Hepatocyte (in vitro differentiated cells): ENCODE measurements at regions not wholly inside any gene's neighbourhood (a gene's known extent, or its start where the extent isn't known, plus 50 kb on each side); places are given as distances from the start of the nearest gene placed in this dataset.

Experiments used
- DNase-seq: peaks from one replicate; pipeline ENCODE4 v3.0.0-alpha.2; 2016; ENCODE audit warnings: low spot score
- H2AFZ ChIP-seq: fragments of 200-600 bp; sonication (generic); 2 replicates; pipeline ENCODE4 v1.6.0; 2016; ENCODE audit warnings: antibody characterized with exemption, mild to moderate bottlenecking
- H3K27ac ChIP-seq: fragments of 200-600 bp; sonication (generic); 2 replicates; pipeline ENCODE4 v1.5.1; 2016; ENCODE audit warnings: mild to moderate bottlenecking
- H3K27me3 ChIP-seq: fragments of 200-600 bp; sonication (generic); 2 replicates; pipeline ENCODE4 v1.6.1; 2016
- H3K36me3 ChIP-seq: fragments of 200-600 bp; sonication (generic); replicated peaks from 2 replicates; pipeline ENCODE4 v1.5.1; 2016; ENCODE audit warnings: low read depth; ENCODE audit not compliant: insufficient read depth
- H3K4me1 ChIP-seq: fragments of 200-600 bp; sonication (generic); 2 replicates; pipeline ENCODE4 v1.5.1; 2016; ENCODE audit warnings: mild to moderate bottlenecking, moderate library complexity; ENCODE audit not compliant: insufficient read depth
- H3K4me2 ChIP-seq: fragments of 200-600 bp; sonication (generic); 2 replicates; pipeline ENCODE4 v1.6.0; 2016
- H3K4me3 ChIP-seq: fragments of 200-600 bp; sonication (generic); 2 replicates; pipeline ENCODE4 v1.5.1; 2016; ENCODE audit warnings: mild to moderate bottlenecking
- H3K79me2 ChIP-seq: fragments of 200-600 bp; sonication (generic); 2 replicates; pipeline ENCODE4 v1.6.0; 2017; ENCODE audit warnings: mild to moderate bottlenecking
- H3K9me2 ChIP-seq: fragments of 200-600 bp; sonication (generic); replicated peaks from 2 replicates; pipeline ENCODE4 v1.6.0; 2017; ENCODE audit warnings: mild to moderate bottlenecking; ENCODE audit not compliant: insufficient read depth
- H3K9me3 ChIP-seq: fragments of 200-600 bp; sonication (generic); 2 replicates; pipeline ENCODE4 v1.5.1; 2016; ENCODE audit warnings: low read depth, mild to moderate bottlenecking
- H4K20me1 ChIP-seq: fragments of 200-600 bp; sonication (generic); 2 replicates; pipeline ENCODE4 v1.6.0; 2016; ENCODE audit warnings: mild to moderate bottlenecking; ENCODE audit not compliant: insufficient read depth, poor library complexity, severe bottlenecking
- EZH2 ChIP-seq: fragments of 200-600 bp; sonication (generic); IDR thresholded peaks from 2 replicates; pipeline ENCODE4 v1.6.1; 2016; ENCODE audit warnings: antibody characterized with exemption, mild to moderate bottlenecking, borderline replicate concordance
- EZH2phosphoT487 ChIP-seq: fragments of 200-600 bp; sonication (generic); IDR thresholded peaks from one replicate; pipeline ENCODE4 v1.6.1; 2018; ENCODE audit warnings: antibody characterized with exemption, mild to moderate bottlenecking, low read depth, moderate library complexity; ENCODE audit not compliant: unreplicated experiment, severe bottlenecking
- WGBS: methylation state at CpG from one replicate; pipeline ENCODE4 v1.1.6; 2016; ENCODE audit warnings: low lambda C conversion rate; ENCODE audit errors: missing lambda C conversion rate; 5-methylcytosine and 5-hydroxymethylcytosine counted together
- TF ChIP-seq, protein P1 (sequence below): fragments of 200-600 bp; sonication (generic); IDR thresholded peaks from 2 replicates; pipeline ENCODE4 v1.5.1; 2016; ENCODE audit warnings: antibody characterized with exemption, mild to moderate bottlenecking; ENCODE audit not compliant: poor library complexity

GRCh38 chr13:111968336-111969010, 98.5 kb upstream of the SOX1 start:
- 86% methylated on average over 12 of the region's 12 CpGs for WGBS

DNA sequence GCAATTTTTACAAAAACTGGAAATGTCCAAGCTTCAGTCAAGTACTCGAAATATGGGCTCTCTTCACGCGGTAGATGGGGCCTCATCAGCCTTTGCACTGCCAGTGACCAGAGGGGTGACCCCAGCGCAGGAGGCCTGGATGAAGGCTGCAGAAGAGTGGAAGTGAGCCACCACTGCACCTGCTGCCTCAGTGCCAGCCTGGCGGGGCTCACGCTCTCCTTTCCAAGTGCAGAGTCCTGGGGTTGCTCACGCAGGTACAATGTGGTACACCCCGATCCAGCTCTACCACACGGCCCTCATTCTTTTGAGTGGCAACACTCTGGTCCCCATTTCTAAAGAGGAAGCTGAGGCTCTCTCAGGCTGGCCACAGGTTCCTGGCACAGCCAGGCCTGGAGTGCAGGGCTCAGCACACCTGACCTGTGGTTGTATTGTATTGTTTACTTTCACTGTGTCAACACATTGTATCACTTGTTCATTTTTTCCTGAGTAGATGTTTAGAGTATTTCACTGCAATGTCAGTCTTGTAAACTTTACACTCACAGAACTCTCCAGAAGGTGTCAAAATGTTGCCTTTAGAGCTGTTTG, 97.3 kb upstream of the SOX1 start:
- no peak for TF ChIP-seq EZH2phosphoT487
- no peak for TF ChIP-seq EZH2
- TF ChIP-seq, protein P1, sequence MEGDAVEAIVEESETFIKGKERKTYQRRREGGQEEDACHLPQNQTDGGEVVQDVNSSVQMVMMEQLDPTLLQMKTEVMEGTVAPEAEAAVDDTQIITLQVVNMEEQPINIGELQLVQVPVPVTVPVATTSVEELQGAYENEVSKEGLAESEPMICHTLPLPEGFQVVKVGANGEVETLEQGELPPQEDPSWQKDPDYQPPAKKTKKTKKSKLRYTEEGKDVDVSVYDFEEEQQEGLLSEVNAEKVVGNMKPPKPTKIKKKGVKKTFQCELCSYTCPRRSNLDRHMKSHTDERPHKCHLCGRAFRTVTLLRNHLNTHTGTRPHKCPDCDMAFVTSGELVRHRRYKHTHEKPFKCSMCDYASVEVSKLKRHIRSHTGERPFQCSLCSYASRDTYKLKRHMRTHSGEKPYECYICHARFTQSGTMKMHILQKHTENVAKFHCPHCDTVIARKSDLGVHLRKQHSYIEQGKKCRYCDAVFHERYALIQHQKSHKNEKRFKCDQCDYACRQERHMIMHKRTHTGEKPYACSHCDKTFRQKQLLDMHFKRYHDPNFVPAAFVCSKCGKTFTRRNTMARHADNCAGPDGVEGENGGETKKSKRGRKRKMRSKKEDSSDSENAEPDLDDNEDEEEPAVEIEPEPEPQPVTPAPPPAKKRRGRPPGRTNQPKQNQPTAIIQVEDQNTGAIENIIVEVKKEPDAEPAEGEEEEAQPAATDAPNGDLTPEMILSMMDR = no peak
- Histone ChIP-seq H3K4me1 (no peaks in the 10 kb centered on the region), H3K9me3 (no peaks in the 10 kb centered on the region), H3K79me2 (no peaks in the 10 kb centered on the region), H4K20me1 (no peaks in the 10 kb centered on the region), H3K4me3 (no peak overlapping the region), H3K27me3 (peaks cover 27% of the 10 kb centered on the region), H3K36me3 (no peaks in the 10 kb centered on the region), H3K27ac (no peak overlapping the region), H3K9me2 (no peaks in the 10 kb centered on the region), H2AFZ (no peak overlapping the region), H3K4me2 (no peak overlapping the region)
- 87% methylated on average over 9 of the region's 9 CpGs for WGBS
- DNase-seq = no peak

More at GRCh38 chr13:111968336-111969010, 98.5 kb upstream of the SOX1 start:
- H3K27me3 ChIP-seq = peaks cover 21% of the 10 kb centered on the region
- H3K4me3 ChIP-seq = no peak overlapping the region
- no peaks in the 10 kb centered on the region for H3K9me3 ChIP-seq
- no peaks in the 10 kb centered on the region for H3K36me3 ChIP-seq
- no peak overlapping the region for H3K4me2 ChIP-seq
- H3K79me2 ChIP-seq = no peaks in the 10 kb centered on the region
- H3K27ac ChIP-seq = no peak overlapping the region
- no peaks in the 10 kb centered on the region for H3K4me1 ChIP-seq
- no peak for DNase-seq
- H2AFZ ChIP-seq = no peak overlapping the region
- TF ChIP-seq EZH2 (no peak), EZH2phosphoT487 (no peak)
- TF ChIP-seq, protein P1 = no peak
- H4K20me1 ChIP-seq = no peaks in the 10 kb centered on the region
- H3K9me2 ChIP-seq = no peaks in the 10 kb centered on the region

- no peaks in the 10 kb centered on the region for H4K20me1 ChIP-seq
- no peaks in the 10 kb centered on the region for H3K79me2 ChIP-seq
- H3K27ac ChIP-seq = no peak overlapping the region
- DNase-seq = no peak
- no peaks in the 10 kb centered on the region for H3K9me2 ChIP-seq
- H3K4me1 ChIP-seq = no peaks in the 10 kb centered on the region
- 80% methylated on average over 18 of the region's 18 CpGs for WGBS
- H3K4me2 ChIP-seq = no peak overlapping the region
- H3K4me3 ChIP-seq = no peak overlapping the region
- no peak overlapping the region for H2AFZ ChIP-seq
- TF ChIP-seq, protein P1 = no peak
- H3K27me3 ChIP-seq = peaks cover 27% of the 10 kb centered on the region
- H3K36me3 ChIP-seq = no peaks in the 10 kb centered on the region
- H3K9me3 ChIP-seq = no peaks in the 10 kb centered on the region
Observed at GRCh38 chr13:111970494-111971141, 96.3 kb upstream of the SOX1 start.
